Adrenal gland (tissue), 5 donors: ENCODE measurements at regions not wholly inside any gene's neighbourhood (a gene's known extent, or its start where the extent isn't known, plus 50 kb on each side); places are given as distances from the start of the nearest gene placed in this dataset.

ENCODE experiments used
- POLR2A ChIP-seq, 2 donors: fragments of 450-650 bp; IDR thresholded peaks; one replicate each; pipeline ENCODE4 v1.6.1; 2017; ENCODE audit warnings: antibody characterized with exemption in 2 of 2, mild to moderate bottlenecking in 2 of 2, moderate library complexity in 1 of 2
- TF ChIP-seq, protein P1 (sequence below), 6 experiments: fragments of 450-650 bp in 4 of 6; fragments of 200-600 bp in 2 of 6; sonication (generic) in 1 of 6; IDR thresholded peaks; 1 replicate in 5 of 6; 2 replicates in 1 of 6; pipeline versions ENCODE4 v1.5.1 to v1.8.0; 2016 to 2021; ENCODE audit warnings: antibody characterized with exemption in 6 of 6, mild to moderate bottlenecking in 2 of 6, moderate library complexity in 1 of 6
- donor health status: DM: no; HTN: no; CAD: no.

DNA sequence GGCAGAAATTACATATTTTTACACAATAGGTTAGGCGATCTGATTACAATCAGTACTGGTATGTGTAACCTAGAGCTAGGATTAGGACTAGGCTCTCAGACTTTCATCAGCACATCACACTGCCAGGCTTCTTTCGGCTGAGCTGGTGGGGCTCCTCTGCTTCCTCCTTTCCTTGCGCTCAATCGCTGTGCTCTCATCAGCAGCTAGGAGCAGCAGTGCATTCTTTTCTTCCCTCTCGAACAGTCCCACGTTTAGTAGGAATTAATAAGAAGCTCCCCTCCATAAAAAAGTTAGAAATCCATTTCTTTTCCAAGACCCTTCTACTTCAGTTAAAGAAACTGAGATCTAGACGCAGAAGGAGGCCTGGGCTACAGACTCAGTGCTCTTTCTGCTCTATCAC lies 350.4 kb downstream of the SPRY1 start:
- TF ChIP-seq, protein P1, sequence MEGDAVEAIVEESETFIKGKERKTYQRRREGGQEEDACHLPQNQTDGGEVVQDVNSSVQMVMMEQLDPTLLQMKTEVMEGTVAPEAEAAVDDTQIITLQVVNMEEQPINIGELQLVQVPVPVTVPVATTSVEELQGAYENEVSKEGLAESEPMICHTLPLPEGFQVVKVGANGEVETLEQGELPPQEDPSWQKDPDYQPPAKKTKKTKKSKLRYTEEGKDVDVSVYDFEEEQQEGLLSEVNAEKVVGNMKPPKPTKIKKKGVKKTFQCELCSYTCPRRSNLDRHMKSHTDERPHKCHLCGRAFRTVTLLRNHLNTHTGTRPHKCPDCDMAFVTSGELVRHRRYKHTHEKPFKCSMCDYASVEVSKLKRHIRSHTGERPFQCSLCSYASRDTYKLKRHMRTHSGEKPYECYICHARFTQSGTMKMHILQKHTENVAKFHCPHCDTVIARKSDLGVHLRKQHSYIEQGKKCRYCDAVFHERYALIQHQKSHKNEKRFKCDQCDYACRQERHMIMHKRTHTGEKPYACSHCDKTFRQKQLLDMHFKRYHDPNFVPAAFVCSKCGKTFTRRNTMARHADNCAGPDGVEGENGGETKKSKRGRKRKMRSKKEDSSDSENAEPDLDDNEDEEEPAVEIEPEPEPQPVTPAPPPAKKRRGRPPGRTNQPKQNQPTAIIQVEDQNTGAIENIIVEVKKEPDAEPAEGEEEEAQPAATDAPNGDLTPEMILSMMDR (IDR thresholded peaks at IDR 0.05) = no peak
- no peak for TF ChIP-seq POLR2A (IDR thresholded peaks at IDR 0.05)
